HG03457 (cell line): ENCODE measurements at regions not wholly inside any gene's neighbourhood (a gene's known extent, or its start where the extent isn't known, plus 50 kb on each side); places are given as distances from the start of the nearest gene placed in this dataset.
A peak's percentile ranks its signal among the peaks of the same experiment; 100 is the strongest.
"Not testable (repeated sequence)": the region's sequence is repeated elsewhere in the genome, so short reads cannot be mapped to it uniquely, and the experiment has no call there.

Source experiments
- ATAC-seq: cut with Tn5 transposase; IDR thresholded peaks from one replicate; pipeline ENCODE4 v1.9.1; 2021; ENCODE audit warnings: moderate number of reproducible peaks; ENCODE audit not compliant: unreplicated experiment

DNA sequence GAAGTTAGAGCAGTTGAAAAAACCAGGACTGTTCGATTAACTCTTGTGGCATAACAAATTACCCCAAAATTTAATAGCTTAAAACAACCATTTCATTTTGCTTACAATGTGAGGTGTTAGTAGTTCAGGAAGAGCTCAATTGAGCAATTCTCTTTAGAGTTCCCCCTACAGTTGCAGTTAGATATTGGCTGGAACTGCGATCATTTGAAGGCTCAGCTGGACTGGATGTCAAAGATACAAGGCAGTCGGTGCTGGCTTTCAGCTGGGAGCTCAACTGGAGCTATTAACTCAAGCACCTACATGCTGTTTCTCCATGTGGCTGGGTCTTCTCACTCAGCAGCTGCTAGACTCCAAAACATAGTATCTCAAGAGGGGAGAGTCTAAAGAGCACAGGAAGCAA is 96.0 kb upstream of the LOC128125822 start:
- no peak for ATAC-seq

DNA sequence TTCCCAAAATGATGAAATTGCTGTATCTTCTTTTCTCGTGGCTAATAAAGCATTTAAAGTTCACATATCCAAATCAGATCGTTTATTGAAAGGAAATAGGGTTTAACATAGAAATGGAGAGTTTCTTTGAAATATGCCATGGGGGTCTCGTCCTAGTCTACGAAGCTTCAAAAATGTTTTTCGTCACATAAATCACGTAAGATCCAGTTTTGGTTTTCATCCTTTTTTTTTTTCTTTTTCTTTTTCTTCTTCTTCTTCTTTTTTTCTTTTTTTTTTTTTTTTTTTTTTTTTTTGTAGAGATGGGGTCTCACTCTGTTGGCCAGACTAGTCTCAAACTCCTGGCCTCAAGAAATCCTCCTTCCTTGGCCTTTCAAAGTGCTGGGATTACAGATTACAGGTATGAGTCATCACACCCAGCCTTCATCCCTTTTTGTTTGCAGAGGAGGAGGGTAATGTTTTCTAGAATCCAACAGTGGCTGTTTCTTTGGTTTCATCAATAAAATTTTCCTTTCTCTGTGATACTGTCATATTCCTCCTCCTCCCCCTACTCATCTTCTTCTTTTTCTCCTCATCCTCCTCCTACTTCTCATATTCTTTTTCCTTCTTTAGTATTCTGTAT is 94.7 kb upstream of the LOC128125822 start:
- no peak for ATAC-seq

DNA sequence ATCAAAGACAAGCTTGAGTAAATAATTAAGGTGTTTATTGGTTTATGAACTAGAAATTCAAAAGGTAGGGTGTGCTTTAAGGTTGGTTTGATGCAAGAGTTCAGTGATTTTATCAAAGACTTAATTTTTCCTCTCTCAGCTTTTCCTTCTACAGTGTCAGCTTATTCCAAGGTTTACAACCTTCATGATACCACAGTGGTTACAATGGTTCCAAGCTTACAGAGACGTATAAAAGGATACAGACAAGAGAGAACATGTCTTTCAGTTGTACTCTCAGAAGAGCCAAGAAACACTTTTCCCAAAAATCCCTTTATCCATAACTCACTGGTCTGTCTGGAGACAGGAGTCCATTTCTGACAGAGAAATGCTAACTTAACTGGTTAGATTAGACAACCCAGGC is 93.5 kb upstream of the LOC128125822 start:
- no peak for ATAC-seq

DNA sequence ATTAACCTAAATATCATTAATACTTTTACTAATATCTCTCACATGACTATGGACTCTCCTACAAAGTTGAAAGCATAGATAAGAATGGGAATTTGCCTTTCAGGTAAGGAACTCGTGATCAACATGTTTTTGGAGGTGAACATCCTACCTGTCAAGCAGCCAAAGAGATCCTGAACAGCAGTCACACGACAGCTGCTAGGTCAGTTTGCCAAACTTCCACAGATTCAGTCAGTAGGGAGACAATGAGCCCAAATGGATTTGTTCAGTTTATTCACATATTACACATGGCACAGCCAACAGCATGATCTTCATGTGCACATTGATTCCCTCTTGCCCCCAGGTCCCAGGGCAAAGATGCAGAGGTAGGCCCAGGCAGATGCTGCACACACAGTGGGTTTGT is 86.1 kb upstream of the LOC128125822 start:
- no peak for ATAC-seq

DNA sequence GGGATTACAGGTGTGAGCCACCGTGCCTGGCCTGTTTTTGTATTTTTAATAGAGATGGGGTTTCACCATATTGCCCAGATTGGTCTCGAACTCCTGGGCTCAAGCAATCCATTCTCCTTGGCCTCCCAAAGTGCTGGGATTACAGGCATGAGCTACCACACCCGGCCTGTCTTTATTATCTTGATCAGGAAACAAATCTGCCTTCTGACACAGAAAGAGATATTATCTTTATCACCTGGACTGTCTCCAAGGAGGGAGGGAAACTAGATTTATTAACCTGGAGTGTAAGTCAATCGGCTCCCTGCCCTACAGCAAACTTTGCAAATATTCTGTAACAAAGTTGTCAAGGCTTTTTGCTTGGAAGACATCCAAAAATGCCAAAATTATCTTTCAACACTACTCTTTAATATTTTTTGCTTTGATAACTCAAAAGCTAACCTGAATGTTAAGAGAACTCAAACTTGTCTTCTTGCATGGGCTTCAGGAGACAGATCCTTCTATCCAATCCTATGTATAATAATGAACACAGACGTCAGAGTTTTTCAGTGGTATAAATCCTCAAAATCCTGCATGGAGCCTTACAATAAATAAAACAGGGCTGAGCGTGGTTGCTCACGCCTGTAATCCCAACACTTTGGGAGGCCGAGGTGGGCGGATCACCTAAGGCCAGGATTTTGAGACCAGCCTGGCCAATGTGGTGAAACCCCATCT is 85.0 kb upstream of the LOC128125822 start:
- ATAC-seq, result no peak

DNA sequence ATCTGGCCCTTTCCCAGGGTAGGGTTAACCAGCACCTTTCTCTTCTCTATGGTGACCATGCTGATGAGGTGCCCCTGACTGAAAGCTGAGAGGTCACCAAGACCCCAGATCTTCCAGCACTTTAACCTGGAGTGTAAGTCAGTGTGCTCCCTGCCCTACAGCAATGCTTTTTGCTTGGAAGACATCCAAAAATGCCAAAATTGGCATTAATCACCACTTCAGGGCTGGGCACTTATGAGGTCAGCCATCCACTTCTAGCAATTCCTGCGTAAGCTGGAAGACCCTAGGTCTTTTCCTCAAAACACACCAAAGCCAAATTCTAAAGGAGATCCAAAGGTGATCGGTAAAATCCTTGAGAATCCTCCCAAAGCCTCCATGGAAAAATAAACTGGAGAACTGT is 81.2 kb upstream of the LOC128125822 start:
- no peak for ATAC-seq

DNA sequence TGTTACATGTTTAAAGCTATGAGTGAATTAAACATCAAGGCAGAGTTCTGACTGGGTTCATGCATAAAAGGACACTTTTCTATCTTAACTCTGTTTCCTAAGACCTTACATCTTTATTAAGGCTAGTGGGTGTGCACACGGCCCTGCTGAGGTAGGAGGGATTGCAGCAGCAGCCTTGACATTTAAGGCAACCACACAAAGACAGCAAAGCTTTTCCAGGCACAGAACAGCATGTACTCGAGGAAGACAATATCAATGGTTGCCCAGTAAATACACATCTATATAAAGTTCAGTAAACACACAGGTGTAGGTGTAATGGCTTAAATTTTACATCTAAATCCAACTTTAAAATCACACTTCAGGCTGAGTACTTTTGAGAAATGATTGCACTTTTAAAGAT is 79.8 kb upstream of the LOC128125822 start:
- no peak for ATAC-seq

DNA sequence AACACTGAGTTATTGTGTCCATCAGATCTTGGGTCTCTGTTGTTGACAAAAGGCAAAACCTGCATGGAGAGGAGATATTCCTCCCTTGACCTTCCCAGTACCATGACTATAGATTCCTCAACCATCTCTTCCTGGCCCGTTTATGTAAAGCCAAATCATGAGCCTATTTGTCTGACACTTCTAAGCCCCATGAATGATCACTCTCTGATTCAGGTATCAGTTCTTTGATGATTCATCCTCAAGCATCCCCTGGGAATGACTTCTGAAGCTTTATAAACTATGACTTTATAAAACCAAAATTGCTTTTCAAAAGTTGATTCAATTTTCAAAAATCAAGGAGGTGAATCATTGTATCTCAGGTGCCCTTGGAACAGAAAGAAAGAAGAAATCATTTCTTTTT is 78.7 kb upstream of the LOC128125822 start:
- ATAC-seq, result no peak

DNA sequence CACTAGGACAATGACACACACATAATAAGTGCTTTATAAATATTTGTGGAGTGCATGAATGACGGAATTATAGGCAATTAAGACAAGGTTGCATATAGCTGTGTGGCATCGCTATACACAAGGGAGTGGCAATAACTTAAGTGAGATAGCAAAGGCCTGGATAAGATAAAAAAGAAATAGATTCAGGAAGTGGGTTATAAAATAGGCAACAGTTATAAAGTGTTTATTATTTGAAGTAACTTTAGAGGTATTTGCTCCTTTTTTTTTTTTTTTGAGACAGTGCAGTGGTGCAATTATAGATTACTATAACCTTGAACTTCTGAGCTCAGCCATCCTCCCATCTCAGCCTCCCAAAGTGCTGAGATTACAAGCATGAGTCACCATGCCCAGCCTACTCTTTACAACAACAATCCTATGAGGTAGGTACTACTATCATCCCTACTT is 75.9 kb upstream of the LOC128125822 start:
- no peak for ATAC-seq

DNA sequence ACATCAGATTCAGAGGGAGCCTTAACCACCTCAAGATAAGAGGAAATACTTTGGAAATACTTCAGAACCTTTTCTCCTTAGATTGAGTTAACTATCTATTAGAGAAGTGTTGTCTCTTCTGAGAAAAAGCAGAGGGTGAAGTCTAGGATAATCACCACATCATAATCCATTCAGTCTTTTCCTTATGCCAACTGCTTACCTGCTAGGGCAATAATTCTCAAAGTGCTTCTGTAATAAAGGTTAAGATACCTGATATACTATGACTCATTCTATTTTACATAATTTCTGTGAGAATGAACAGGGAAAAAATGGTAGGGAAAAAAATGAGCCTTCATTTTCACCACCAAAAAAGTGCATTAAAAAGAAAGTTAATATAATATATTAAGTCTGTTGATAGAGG is 70.1 kb upstream of the LOC128125822 start:
- ATAC-seq, result no peak

DNA sequence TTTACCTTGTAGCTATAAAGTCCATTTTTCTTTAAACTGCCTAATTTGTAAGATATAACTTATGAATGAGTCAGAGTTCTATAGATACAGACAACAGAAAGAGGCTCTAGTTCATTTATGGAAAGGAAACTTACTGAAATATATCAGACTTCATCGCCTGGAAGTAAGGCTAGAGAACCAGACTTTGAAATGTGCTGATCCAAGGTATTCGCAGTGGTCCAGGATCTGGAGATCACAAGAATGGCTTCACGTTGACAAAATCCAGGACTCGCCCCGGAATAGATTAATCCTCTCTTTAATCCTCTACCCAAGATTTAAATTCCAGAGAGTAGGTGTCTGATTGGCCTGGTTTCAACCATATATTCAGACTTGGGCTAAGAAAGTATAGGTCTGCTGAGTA is 69.1 kb upstream of the LOC128125822 start:
- no peak for ATAC-seq

DNA sequence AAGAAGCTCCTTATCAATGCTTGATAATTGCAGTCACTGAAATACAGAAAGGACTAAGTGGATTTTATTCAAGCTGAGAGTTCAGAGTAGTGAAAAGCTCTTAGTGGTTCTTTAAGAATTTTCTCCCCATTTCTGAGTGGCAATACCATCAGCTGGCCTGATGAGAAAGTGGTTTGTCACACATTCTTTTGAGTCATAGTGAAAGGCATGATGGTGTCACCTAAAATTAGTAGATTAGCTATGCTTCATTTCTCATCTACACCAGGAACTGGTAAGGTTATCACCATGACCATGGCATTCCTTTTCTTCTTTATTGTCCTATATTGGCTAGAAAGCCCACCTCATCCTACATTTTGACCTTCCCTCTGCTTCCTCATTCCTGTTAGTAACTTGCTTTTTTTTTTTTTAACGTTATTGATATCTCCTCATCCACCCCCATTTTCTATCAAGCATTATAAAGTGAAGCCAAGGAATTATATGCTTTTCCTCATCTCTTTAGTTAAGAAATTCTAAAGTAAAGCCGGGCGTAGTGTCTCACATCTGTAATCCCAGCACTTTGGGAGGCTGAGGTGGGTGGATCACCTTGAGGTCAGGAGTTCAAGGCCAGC is 67.4 kb upstream of the LOC128125822 start:
- peak; percentile 99 for ATAC-seq

DNA sequence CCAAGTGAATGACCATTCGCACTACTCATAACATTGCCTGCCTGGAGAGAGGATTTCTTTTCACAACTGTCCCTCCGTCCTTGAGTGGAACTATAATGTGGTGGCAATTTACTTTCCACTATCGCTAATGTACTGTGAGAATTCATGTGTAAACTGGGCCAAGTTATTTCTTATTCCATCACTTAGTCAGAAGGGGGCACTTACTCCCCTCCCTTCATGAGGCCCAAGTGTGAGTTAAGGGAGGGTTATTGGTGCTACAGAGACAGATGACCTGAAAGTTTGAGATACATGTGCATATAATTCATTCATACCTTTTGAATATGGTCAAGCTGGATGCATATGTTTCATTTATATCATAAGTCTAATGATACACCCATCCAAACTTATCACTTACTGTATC is 65.2 kb upstream of the LOC128125822 start:
- no peak for ATAC-seq

DNA sequence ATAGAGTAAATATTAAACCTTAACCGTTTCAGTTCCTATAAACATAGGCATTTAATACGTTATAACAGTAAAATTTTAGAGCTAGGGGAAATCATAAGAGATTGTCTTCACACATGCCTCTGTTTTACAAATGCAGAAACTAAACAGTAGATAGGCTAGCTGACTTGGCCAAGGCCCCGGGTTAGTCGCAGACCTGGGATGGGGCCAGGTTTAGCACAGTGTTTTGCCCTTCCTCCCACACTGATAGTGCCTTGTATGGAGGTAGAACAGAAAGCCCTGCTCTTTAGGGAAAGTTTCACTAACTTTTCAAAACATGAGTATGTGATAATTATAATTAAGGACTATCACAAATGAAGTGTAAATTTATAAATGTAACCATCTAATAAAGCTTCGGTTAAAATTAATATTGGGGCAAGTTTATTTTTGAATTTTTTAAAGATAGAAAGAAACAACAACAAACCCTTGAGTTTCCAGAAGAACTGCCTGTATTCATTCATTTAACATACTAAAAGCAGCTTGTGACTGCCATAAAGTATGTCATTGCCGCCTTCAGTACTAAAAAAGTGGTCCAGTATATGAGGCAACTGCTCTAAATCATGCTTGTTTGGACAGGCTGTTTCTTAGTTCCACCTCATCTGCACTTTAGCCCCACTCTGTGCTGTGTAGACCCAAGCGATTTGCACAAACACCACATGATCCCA is 62.5 kb upstream of the LOC128125822 start:
- ATAC-seq, result no peak

DNA sequence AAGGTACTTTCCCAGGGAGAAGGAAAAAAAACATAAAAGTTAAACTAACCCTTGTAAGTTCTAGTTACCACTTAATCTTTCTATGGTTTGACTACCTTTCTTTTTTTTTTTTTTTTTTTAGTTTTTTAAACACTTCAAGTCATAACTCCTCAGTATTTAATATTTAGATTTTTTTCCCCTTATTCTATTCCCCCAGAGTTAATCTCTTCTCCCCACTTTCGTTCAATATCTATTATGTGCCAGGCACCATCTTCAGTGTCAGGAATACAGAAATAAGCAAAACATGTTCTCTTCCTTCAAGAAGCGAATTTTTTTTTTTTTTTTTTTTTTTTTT is 62.0 kb upstream of the LOC128125822 start:
- ATAC-seq, result no peak

DNA sequence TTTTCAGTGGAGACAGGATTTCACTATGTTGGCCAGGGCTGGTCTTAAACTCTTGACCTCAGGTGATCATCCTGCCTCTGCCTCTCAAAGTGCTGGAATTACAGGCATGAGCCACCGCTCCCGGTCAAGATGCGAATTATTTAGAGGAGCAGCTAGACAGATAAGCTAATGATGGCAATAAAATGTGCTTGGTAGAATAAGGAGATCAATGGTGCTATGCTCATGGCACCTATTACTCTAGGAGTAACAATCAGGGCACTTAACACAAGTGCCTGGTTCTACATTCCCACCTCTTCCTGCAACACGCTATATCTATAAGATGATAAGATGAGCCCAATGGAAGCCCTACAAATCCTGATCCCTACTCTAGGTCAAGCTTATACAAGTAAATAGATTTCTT is 61.4 kb upstream of the LOC128125822 start:
- no peak for ATAC-seq

DNA sequence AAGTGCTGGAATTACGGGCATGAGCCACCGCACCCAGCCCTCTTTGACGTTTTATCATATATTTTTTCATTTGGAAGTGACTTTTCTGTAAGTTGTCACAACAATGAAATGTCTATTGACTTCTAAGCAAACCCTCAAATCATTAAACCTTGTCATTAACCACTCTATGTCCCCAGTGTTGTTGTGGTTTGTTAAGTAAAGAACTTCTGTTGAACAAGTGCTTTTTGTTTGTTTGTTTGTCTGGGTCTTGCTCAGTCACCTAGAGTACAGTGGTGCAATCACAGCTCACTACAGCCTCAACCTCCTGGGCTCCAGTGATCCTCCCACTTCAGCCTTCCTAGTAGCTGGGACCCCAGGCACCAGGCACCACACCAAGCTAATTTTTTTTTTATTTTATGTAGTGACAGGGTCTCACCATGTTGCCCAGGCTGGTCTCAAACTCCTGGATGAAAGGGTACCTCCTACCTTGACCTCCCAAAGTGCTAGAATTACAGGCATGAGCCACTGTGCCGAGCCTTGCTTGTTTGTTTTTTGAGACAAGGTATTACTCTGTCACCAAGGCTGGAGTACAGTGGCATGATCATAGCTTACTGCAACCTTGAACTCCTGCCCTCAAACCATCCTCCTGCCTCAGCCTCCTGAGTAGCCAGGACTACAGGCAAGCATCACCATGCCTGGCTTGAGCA is 57.6 kb upstream of the LOC128125822 start:
- no peak for ATAC-seq

DNA sequence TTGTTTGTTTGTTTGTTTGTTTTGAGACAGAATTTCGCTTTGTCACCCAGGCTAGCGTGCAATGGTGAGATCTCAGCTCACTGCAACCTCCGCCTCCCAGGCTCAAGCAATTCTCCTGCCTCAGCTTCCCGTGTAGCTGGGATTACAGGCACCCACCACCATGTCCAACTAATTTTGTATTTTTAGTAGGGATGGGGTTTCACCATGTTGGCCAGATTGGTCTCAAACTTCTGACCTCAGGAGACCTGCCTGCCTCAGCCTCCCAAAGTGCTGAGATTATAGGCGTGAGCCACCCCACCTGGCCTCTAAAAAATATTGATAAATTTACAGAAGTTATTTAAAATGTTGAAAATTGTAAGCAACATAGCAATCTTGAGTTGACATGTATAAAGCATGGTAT is 57.1 kb upstream of the LOC128125822 start:
- not testable (repeated sequence) for ATAC-seq

DNA sequence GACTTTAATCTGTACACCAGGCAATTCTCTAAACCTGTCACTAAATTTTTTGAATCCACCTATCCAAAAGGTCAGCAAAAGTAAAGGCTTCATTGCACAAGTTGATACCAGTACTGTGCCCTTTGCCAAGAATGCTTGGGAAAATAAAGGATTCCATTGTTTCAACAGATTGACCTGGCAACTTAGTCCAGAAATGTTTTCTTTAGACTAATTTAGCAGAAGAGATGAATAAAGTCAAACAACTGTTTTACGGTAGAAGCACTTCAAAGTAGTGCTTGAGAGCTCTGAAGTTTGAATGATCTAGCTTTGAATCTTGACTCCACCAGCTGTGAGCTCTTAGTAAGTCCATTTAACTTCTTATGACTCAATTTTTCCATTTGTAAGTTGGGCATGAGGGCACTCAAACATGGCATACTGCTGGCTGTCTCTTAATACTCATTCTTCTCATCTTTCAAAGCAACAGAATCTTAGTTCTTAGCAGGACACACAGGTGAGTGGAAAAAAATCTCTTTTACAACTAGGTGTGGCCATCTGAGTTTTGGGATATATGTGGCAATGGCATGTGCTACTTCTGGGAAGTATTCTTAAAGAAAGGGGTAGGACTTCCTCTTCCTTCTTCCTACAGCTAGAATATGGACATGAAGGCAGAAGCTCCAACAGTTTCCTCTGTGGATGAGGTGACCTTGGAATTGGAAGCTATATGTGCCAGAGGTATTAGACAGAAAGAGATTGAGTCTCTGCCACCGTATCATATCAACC is 55.9 kb upstream of the LOC128125822 start:
- no peak for ATAC-seq

DNA sequence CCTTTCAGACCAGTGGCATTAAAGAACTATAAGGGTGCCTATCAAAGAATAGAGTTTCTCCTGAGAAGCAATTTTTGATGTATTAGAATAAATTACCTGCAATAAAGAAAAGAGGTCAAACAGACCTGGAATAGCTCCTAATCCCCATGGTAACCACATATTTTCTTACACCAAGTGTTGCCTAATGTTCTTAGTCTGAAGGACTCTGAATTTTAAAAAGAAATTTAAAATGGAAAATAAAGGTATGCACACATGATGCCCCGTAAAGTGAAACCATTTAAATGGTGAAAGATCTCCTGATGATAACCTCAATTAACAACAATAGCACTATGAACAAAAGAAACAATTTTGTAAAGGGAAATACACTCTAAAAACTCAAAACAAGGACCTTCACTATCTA is 55.1 kb upstream of the LOC128125822 start:
- no peak for ATAC-seq
